HG02798 (cell line): ENCODE measurements at regions not wholly inside any gene's neighbourhood (a gene's known extent, or its start where the extent isn't known, plus 50 kb on each side); places are given as distances from the start of the nearest gene placed in this dataset.

Experiments used
- ATAC-seq: cut with Tn5 transposase; IDR thresholded peaks from one replicate; pipeline ENCODE4 v1.9.1; 2021; ENCODE audit warnings: mild to moderate bottlenecking; ENCODE audit not compliant: unreplicated experiment, poor library complexity

GRCh38 chr15:62456011-62456920 is 291.2 kb upstream of the C2CD4B start:
- no peak for ATAC-seq

GRCh38 chr15:62457100-62457499 is 292.0 kb upstream of the C2CD4B start:
- no peak for ATAC-seq

GRCh38 chr15:62459875-62460274 is 294.8 kb upstream of the C2CD4B start:
- no peak for ATAC-seq

GRCh38 chr15:62462268-62462667 is 297.2 kb upstream of the C2CD4B start:
- no peak for ATAC-seq

GRCh38 chr15:62462721-62463120 is 297.6 kb upstream of the C2CD4B start:
- ATAC-seq: no peak

GRCh38 chr15:62464705-62465104 is 299.6 kb upstream of the C2CD4B start:
- ATAC-seq: no peak

GRCh38 chr15:62465173-62465572 is 300.1 kb upstream of the C2CD4B start:
- ATAC-seq: no peak

- no peak for ATAC-seq
Measured at GRCh38 chr15:62469478-62469873, 304.4 kb upstream of the C2CD4B start.

- no peak for ATAC-seq
Measured at GRCh38 chr15:62469874-62470688, 305.0 kb upstream of the C2CD4B start.

- no peak for ATAC-seq
Measured at GRCh38 chr15:62472616-62473299, 307.7 kb upstream of the C2CD4B start.

GRCh38 chr15:62474021-62474770 is 309.1 kb upstream of the C2CD4B start:
- ATAC-seq: no peak

- no peak for ATAC-seq
Measured at GRCh38 chr15:62474771-62475124, 309.7 kb upstream of the C2CD4B start.

- ATAC-seq: no peak
Measured at GRCh38 chr15:62475591-62475990, 310.5 kb upstream of the C2CD4B start.

GRCh38 chr15:62476163-62476562 is 311.1 kb upstream of the C2CD4B start:
- ATAC-seq: no peak

GRCh38 chr15:62477929-62478328 is 312.8 kb upstream of the C2CD4B start:
- ATAC-seq: no peak

GRCh38 chr15:62482785-62483429 is 317.8 kb upstream of the C2CD4B start:
- ATAC-seq: peak; percentile 78

- no peak for ATAC-seq
Measured at GRCh38 chr15:62483814-62484213, 318.7 kb upstream of the C2CD4B start.

- no peak for ATAC-seq
Measured at GRCh38 chr15:62485170-62485720, 320.2 kb upstream of the C2CD4B start.

- no peak for ATAC-seq
Measured at GRCh38 chr15:62486041-62486440, 321.0 kb upstream of the C2CD4B start.
